AG09319 (cell line): ENCODE measurements at regions not wholly inside any gene's neighbourhood (a gene's known extent, or its start where the extent isn't known, plus 50 kb on each side); places are given as distances from the start of the nearest gene placed in this dataset.

Experiments used
- DNase-seq: peaks from one replicate; pipeline ENCODE4 v3.0.0-alpha.2; 2010; ENCODE audit warnings: low read depth; ENCODE audit errors: extremely low read depth
- CTCF ChIP-seq: IDR thresholded peaks from 2 replicates; pipeline ENCODE4 v1.5.1; 2011; ENCODE audit warnings: low read depth, mild to moderate bottlenecking, inconsistent platforms, low read length, moderate library complexity

- no peak for DNase-seq
- TF ChIP-seq CTCF, result no peak
These were observed 736.8 kb upstream of the ID2 start for GRCh38 chr2:7945026-7945425.

GRCh38 chr2:7950035-7950612 is 731.7 kb upstream of the ID2 start:
- no peak for DNase-seq

DNA sequence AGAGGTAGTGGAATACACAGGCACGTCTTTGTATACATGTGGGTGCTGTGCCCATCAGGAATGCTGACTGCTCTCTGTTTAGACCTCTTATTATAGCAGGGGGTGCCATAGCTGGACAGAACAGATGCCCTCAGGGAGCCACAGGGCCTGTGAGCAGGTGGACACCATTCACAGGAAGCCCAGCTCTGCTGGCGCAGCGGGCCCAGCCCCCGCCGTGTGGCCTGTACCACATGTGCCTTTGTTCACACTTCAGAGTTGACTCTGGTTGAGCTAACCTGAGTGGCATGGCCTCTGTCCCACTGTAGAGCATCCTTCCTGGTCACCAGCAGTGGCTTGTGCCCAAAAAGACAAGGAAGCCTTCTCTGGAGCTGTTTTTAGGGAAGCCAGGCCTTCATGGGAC is 730.9 kb upstream of the ID2 start:
- no peak for DNase-seq
- no peak for TF ChIP-seq CTCF

More at GRCh38 chr2:7950035-7950612, 731.7 kb upstream of the ID2 start:
- TF ChIP-seq CTCF, result no peak

DNA sequence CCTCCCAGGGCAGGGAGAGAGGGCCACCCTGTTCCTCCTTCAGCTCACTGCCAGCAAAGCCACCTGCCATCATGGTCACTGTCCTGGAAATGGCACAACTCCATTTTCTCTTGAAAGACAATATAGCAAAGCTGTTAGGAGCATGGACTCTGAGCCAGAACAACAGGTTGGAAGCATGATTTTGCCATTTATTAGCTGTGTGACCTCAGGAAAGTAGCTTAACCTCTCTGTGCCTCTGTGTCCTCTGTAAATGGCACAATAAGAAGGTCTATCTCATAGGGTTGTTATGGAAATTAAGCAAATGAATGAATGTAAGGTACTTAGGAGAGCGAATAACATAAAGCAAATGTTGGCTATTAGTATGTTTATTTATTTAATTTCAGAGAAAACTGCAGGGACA is 730.4 kb upstream of the ID2 start:
- no peak for DNase-seq
- TF ChIP-seq CTCF, result no peak

- DNase-seq, result no peak
These were observed 729.7 kb upstream of the ID2 start for GRCh38 chr2:7952046-7952745.

DNA sequence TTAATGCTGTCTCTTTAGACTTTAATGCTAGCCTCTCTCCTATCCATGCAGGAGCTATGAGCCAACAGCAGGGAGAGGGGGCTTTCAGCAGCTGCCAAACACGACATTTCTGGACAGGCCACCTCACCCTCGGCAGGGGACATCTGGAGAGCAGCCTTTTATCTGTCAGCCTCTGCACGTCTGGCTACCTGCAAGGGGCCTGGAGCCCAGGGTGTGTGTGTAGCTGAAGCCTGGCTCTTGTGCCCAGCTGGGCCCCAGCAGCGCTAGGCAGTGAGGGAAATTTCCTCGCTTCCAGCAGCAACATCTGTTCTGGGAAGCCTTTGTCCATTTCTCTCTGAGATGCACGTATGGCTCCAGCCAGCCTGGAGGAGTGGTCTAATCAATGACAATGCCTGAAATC is 728.7 kb upstream of the ID2 start:
- DNase-seq, result no peak

More at GRCh38 chr2:7952046-7952745, 729.7 kb upstream of the ID2 start:
- peak; percentile 16 for TF ChIP-seq CTCF

DNA sequence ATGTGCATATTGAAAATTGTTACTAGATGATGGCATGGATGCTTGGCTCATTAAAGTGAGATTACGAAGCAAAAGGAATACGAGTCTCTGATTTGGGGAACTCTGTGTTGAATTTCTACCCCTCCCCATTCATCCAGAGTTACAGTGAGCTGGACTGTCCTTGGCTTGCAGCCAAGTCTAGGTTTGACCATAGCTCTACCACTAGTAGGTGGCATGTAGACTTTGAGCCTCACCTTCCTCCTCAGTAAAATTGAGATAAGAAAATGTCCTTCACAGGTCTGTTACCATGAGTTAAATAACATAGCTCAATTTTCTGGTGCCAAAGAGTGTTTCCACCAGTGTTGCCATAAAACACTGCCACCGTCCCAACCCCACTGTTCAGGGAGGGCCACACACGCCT is 727.6 kb upstream of the ID2 start:
- no peak for DNase-seq
- no peak for TF ChIP-seq CTCF

More for the DNA sequence above, 728.7 kb upstream of the ID2 start:
- no peak for TF ChIP-seq CTCF
